ENCODE measurements at regions not wholly inside any gene's neighbourhood (a gene's known extent, or its start where the extent isn't known, plus 50 kb on each side); places are given as distances from the start of the nearest gene placed in this dataset.

DNA sequence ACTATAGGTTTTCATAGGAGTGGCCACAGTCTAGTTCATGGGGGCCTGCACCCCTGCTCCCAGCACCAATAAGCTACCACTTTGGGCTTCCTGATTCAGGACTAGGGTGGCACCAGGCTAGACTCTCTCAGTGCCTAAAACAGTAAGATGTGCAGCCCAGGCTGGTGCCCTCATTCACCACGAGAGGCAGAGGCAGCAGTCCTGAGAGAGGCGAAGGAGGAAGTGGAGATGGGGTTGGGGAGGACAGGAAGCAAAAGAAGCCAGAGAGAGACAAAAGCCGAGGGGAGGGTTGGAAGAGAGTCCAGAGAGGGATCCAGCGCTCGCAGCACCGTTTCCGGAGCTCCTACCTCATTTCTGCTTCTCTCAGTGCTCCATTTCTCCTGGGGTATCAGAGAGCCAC is 180.9 kb downstream of the MED10 start:
- 72% methylated on average over 7 of the region's 7 CpGs; no CpG with 5 or more reads in 1 of the 2 donors for WGBS, 2 donors (ENCODE audit: low coverage in 1 of 2)
- Histone ChIP-seq H3K4me3 (no peak overlapping the region), H3K9me3 (no peaks in the 10 kb centered on the region), H3K27me3 (no peaks in the 10 kb centered on the region), H3K27ac (no peak overlapping the region), H3K36me3 (no peaks in the 10 kb centered on the region), H3K4me1 (no peaks in the 10 kb centered on the region)
- intact Hi-C loops (cut with DNase I; ENCODE audit: low total_unique reads) (no loop called here), in situ Hi-C loops (cut with MboI; ENCODE audit: low pct_ligation_motif_present in 1 of 4, low pct_unique_long_range_greater_than_20kb in 1 of 4, low sequenced_read_pairs in 3 of 4) (no loop called here)
- DNase-seq = no peak
- TF ChIP-seq EP300 (IDR thresholded peaks at IDR 0.05; ENCODE audit: low read depth) (no peak), POLR2AphosphoS5 (IDR thresholded peaks at IDR 0.05) (no peak), POLR2A (IDR thresholded peaks at IDR 0.05) (no peak)
- TF ChIP-seq, protein P1, sequence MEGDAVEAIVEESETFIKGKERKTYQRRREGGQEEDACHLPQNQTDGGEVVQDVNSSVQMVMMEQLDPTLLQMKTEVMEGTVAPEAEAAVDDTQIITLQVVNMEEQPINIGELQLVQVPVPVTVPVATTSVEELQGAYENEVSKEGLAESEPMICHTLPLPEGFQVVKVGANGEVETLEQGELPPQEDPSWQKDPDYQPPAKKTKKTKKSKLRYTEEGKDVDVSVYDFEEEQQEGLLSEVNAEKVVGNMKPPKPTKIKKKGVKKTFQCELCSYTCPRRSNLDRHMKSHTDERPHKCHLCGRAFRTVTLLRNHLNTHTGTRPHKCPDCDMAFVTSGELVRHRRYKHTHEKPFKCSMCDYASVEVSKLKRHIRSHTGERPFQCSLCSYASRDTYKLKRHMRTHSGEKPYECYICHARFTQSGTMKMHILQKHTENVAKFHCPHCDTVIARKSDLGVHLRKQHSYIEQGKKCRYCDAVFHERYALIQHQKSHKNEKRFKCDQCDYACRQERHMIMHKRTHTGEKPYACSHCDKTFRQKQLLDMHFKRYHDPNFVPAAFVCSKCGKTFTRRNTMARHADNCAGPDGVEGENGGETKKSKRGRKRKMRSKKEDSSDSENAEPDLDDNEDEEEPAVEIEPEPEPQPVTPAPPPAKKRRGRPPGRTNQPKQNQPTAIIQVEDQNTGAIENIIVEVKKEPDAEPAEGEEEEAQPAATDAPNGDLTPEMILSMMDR (IDR thresholded peaks at IDR 0.05) = no peak

DNA sequence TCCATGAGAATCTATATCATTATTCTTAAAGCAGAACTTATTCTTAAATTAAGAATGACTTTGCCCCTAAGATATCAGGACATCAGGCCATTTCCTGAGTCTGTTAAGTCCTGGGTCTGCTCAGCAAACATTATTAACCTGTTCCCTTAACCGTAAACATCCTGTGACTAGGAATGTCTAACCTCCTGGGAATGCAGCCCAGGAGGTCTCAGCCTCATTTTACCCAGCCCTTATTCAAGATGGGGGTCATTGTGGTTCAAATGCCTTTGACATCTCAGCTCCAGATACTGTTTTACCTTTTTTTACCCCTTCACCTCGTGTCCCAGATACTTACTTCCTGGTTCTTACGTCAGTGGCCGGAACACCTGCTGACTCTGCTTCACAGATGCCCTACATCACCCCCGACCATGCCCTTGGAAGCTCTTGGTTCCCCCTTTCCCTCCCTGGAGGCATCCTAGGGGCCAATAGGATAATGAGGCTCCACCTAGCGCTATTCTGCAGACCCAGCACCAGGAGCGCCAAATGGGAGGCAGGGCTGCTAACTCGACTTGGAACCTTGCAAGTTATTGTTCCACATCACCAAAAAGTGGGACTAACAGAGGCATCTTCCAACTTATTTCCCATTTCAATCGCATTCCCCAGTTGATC is 182.5 kb downstream of the MED10 start:
- Histone ChIP-seq H3K4me1 (no peaks in the 10 kb centered on the region), H3K36me3 (no peaks in the 10 kb centered on the region), H3K4me3 (no peak overlapping the region), H3K9me3 (no peaks in the 10 kb centered on the region), H3K27me3 (no peaks in the 10 kb centered on the region), H3K27ac (no peak overlapping the region)
- intact Hi-C loops (cut with DNase I; ENCODE audit: low total_unique reads) = no loop called here
- TF ChIP-seq POLR2A (IDR thresholded peaks at IDR 0.05) = no peak
- TF ChIP-seq EP300 (IDR thresholded peaks at IDR 0.05; ENCODE audit: low read depth) = no peak
- no peak for TF ChIP-seq POLR2AphosphoS5 (IDR thresholded peaks at IDR 0.05)
- TF ChIP-seq, protein P1 (IDR thresholded peaks at IDR 0.05) = no peak
- no peak for DNase-seq
- in situ Hi-C loops (cut with MboI; ENCODE audit: low pct_ligation_motif_present in 1 of 4, low pct_unique_long_range_greater_than_20kb in 1 of 4, low sequenced_read_pairs in 3 of 4) = no loop called here
- 66 to 69% methylated on average over 7 to 9 of the region's 9 CpGs for WGBS, 2 donors (ENCODE audit: low coverage in 1 of 2)

DNA sequence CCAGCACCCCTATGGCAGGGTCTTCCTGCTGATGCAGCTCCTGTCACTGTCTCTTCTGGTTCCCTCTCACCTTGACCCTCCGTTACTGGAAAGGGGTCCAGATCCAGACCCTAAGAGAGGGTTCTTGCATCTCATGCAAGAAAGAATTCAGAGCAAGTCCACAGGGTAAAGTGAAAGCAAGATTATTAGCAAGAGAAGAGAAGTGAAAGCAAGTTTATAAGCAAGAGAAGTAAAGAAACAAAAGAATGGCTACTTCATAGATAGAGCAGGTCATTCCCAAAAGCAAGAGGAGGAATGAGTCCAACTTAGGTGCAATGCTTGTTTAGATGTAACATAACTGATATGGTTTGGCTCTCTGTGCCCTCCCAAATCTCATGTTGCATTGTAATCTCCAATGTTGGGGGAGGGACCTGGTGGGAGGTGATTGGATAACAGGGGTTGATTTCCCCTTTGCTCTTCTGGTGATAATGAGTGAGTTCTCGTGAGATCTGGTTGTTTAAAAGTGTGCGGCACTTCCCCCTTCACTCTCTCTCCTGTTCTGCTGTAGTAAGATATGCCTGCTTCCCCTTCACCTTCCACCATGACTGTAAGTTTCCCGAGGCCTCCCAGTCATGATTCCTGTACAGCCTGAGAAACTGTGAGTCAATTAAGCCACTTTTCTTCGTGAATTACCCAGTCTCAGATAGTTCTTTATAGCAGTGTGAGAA is 183.3 kb downstream of the MED10 start:
- TF ChIP-seq POLR2AphosphoS5 (IDR thresholded peaks at IDR 0.05) = no peak
- TF ChIP-seq POLR2A (IDR thresholded peaks at IDR 0.05) = no peak
- no peak for TF ChIP-seq EP300 (IDR thresholded peaks at IDR 0.05; ENCODE audit: low read depth)
- WGBS, 2 donors (ENCODE audit: low coverage in 1 of 2) = 46 to 53% methylated on average over 3 to 5 of the region's 5 CpGs
- in situ Hi-C loops (cut with MboI; ENCODE audit: low pct_ligation_motif_present in 1 of 4, low pct_unique_long_range_greater_than_20kb in 1 of 4, low sequenced_read_pairs in 3 of 4) = no loop called here
- Histone ChIP-seq H3K27me3 (no peaks in the 10 kb centered on the region), H3K4me1 (no peaks in the 10 kb centered on the region), H3K36me3 (no peaks in the 10 kb centered on the region), H3K4me3 (no peak overlapping the region), H3K27ac (no peak overlapping the region), H3K9me3 (no peaks in the 10 kb centered on the region)
- intact Hi-C loops (cut with DNase I; ENCODE audit: low total_unique reads) = no loop called here
- no peak for DNase-seq

DNA sequence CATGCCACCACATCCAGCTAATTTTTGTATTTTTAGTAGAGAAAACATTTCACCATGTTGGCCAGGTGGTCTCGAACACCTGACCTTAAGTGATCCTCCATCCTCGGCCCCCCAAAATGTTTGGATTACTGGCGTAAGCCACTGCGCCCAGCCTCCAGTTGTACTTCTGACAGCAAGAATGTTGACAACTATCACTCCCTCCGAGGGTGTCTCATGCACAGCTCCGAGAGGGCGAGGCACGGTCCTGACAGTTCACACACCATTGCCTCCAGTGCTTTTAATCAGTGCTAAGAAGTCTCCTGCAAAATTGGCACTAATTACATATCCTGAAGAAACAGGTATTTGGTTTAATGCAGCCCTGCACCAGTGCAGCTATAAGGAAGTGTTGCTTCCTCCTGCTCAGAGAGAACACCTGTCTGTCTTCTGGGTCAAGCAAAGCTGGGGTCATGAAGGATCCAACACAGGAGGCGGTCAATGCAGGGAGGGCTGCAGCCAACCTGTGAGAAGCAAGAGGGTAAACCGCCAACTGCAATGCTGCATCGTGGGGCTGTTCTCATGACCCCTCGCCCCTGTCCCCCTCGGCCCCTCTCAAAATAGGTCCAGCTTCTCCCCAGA is 184.0 kb downstream of the MED10 start:
- Histone ChIP-seq H3K9me3 (no peaks in the 10 kb centered on the region), H3K4me3 (no peak overlapping the region), H3K36me3 (no peaks in the 10 kb centered on the region), H3K27ac (no peak overlapping the region), H3K4me1 (no peaks in the 10 kb centered on the region), H3K27me3 (no peaks in the 10 kb centered on the region)
- WGBS, 2 donors (ENCODE audit: low coverage in 1 of 2) = 91 to 100% methylated on average over 1 to 13 of the region's 13 CpGs
- intact Hi-C loops (cut with DNase I; ENCODE audit: low total_unique reads) = no loop called here
- no peak for TF ChIP-seq POLR2A (IDR thresholded peaks at IDR 0.05)
- TF ChIP-seq EP300 (IDR thresholded peaks at IDR 0.05; ENCODE audit: low read depth) = no peak
- TF ChIP-seq, protein P1 (IDR thresholded peaks at IDR 0.05) = no peak
- no peak for TF ChIP-seq POLR2AphosphoS5 (IDR thresholded peaks at IDR 0.05)
- in situ Hi-C loops (cut with MboI; ENCODE audit: low pct_ligation_motif_present in 1 of 4, low pct_unique_long_range_greater_than_20kb in 1 of 4, low sequenced_read_pairs in 3 of 4) = no loop called here
- DNase-seq = no peak

Data from transverse colon (tissue), 4 donors.